ENCODE measurements at regions not wholly inside any gene's neighbourhood (a gene's known extent, or its start where the extent isn't known, plus 50 kb on each side); places are given as distances from the start of the nearest gene placed in this dataset.

GRCh38 chr18:76203552-76203951 lies 291.5 kb downstream of the ZNF516 start:
- no peak for DNase-seq (ENCODE audit: low spot score in 2 of 2)
- H3K9me3 ChIP-seq = no peaks in the 10 kb centered on the region
- in situ Hi-C loops (cut with MboI; ENCODE audit: low sequenced_read_pairs) = no loop called here
- no peaks in the 10 kb centered on the region for H3K36me3 ChIP-seq (replicated peaks)
- no peaks in the 10 kb centered on the region for H3K27me3 ChIP-seq (ENCODE audit: low read depth)
- H3K4me1 ChIP-seq = no peaks in the 10 kb centered on the region
- no peak overlapping the region for H3K4me3 ChIP-seq

GRCh38 chr18:76202322-76202721 lies 292.7 kb downstream of the ZNF516 start:
- in situ Hi-C loops (cut with MboI; ENCODE audit: low sequenced_read_pairs) = no loop called here
- no peak for DNase-seq (ENCODE audit: low spot score in 2 of 2)
- Histone ChIP-seq H3K36me3 (replicated peaks) (no peaks in the 10 kb centered on the region), H3K9me3 (no peaks in the 10 kb centered on the region), H3K4me3 (no peak overlapping the region), H3K4me1 (no peaks in the 10 kb centered on the region), H3K27me3 (ENCODE audit: low read depth) (no peaks in the 10 kb centered on the region)

DNA sequence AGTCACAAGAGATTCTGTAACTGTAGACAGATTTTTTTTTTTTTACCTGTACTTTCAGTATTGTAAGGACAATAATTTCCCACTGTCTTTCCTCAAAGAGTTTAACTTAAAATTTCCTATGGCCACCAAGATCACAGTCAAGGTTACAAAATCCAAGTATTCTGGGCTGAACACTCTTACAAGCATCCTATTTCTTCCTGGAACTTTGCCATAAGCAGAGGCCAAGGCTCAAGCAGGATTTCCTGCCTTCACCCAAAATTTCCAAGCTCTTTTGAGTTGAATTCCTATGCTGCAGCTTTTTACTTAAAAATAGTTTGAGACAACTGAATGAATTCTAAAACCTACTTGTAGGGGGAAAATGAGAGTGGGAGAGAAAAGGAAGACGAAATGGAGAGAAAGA lies 299.4 kb downstream of the ZNF516 start:
- Histone ChIP-seq H3K4me3 (no peak overlapping the region), H3K4me1 (no peaks in the 10 kb centered on the region), H3K27me3 (ENCODE audit: low read depth) (no peaks in the 10 kb centered on the region), H3K9me3 (no peaks in the 10 kb centered on the region), H3K36me3 (replicated peaks) (no peaks in the 10 kb centered on the region)
- in situ Hi-C loops (cut with MboI; ENCODE audit: low sequenced_read_pairs) = no loop called here
- no peak for DNase-seq (ENCODE audit: low spot score in 2 of 2)

- no peaks in the 10 kb centered on the region for H3K27me3 ChIP-seq (ENCODE audit: low read depth)
- no peak overlapping the region for H3K4me3 ChIP-seq
- H3K36me3 ChIP-seq (replicated peaks) = no peaks in the 10 kb centered on the region
- in situ Hi-C loops (cut with MboI; ENCODE audit: low sequenced_read_pairs) = no loop called here
- DNase-seq (ENCODE audit: low spot score in 2 of 2) = no peak
- H3K9me3 ChIP-seq = no peaks in the 10 kb centered on the region
- no peaks in the 10 kb centered on the region for H3K4me1 ChIP-seq
These were observed 306.9 kb downstream of the ZNF516 start for GRCh38 chr18:76188097-76188496.

DNA sequence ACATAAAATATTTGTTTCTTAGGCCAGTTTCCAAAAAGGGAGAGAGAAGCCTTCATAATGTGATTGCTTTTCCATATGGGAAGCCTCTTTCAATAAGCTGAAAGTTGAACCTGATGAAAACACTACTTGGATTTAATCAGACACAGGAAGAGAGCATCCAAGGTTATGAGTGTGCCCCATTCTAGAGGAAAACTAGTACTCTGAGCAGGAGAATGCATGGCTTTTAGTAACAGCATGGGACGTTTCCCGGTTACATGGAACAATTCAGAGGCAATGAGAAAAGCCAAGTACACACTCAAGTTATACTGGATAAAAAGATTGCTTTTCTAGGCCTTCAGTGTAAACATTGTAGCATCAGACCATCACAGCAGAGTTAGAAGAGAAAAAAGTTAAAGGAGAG lies 315.8 kb downstream of the ZNF516 start:
- no peaks in the 10 kb centered on the region for H3K27me3 ChIP-seq (ENCODE audit: low read depth)
- no peaks in the 10 kb centered on the region for H3K9me3 ChIP-seq
- H3K4me3 ChIP-seq = no peak overlapping the region
- no peaks in the 10 kb centered on the region for H3K36me3 ChIP-seq (replicated peaks)
- H3K4me1 ChIP-seq = peaks cover 3% of the 10 kb centered on the region; the same call in 1 of the 2 replicates
- DNase-seq (ENCODE audit: low spot score in 2 of 2) = no peak
- in situ Hi-C loops (cut with MboI; ENCODE audit: low sequenced_read_pairs) = no loop called here

DNA sequence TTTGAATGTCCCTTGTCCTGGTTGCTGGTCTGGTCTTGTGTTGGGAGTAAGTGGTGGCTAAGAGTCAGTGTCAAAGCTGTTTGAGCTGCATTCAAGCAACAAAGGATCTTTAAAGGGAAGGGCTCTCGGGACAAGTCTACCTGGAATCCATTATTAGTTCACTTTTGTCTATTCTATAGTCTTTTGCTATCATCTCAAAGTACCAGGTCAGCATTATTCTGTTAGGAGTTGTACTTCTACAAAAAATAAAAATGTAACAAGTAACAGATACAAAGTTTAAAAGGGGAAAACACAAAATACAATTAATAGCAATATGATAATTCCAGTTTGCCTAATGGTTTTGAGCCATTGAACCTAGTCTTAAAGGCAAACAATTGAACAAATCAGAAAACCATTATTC lies 317.9 kb downstream of the ZNF516 start:
- Histone ChIP-seq H3K4me3 (no peak overlapping the region), H3K27me3 (ENCODE audit: low read depth) (no peaks in the 10 kb centered on the region), H3K9me3 (no peaks in the 10 kb centered on the region), H3K36me3 (replicated peaks) (no peaks in the 10 kb centered on the region), H3K4me1 (peaks cover 3% of the 10 kb centered on the region; the same call in 1 of the 2 replicates)
- no peak for DNase-seq (ENCODE audit: low spot score in 2 of 2)
- in situ Hi-C loops (cut with MboI; ENCODE audit: low sequenced_read_pairs) = no loop called here

GRCh38 chr18:76174451-76174850 lies 320.6 kb downstream of the ZNF516 start:
- Histone ChIP-seq H3K4me1 (peaks cover 3% of the 10 kb centered on the region; the same call in 1 of the 2 replicates), H3K27me3 (ENCODE audit: low read depth) (no peaks in the 10 kb centered on the region), H3K4me3 (no peak overlapping the region), H3K36me3 (replicated peaks) (no peaks in the 10 kb centered on the region), H3K9me3 (no peaks in the 10 kb centered on the region)
- DNase-seq (ENCODE audit: low spot score in 2 of 2) = no peak
- in situ Hi-C loops (cut with MboI; ENCODE audit: low sequenced_read_pairs) = no loop called here

DNA sequence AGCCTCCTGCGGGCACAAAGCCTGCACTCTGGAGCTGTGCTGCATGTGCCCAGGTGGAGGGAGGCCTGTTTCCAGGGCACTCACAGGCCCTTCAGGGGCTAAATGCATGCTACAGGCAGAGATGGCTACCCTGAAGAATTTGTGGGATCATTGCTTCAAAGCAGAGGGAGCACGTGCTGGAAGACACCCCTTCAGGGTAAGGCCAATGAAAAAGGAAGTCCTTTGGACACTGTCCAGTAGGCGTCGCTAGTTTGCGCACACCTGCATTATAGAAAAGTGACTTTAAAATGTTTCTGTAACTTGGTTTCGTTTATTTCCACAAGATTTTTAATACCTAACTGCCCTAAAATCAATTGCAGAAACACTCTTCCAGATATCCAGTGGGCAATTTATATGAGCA lies 325.3 kb downstream of the ZNF516 start:
- in situ Hi-C loops (cut with MboI; ENCODE audit: low sequenced_read_pairs) = no loop called here
- H3K4me3 ChIP-seq = no peak overlapping the region
- no peaks in the 10 kb centered on the region for H3K9me3 ChIP-seq
- H3K27me3 ChIP-seq (ENCODE audit: low read depth) = no peaks in the 10 kb centered on the region
- no peaks in the 10 kb centered on the region for H3K36me3 ChIP-seq (replicated peaks)
- H3K4me1 ChIP-seq = no peaks in the 10 kb centered on the region
- peak; percentile 6 to 40 for DNase-seq (ENCODE audit: low spot score in 2 of 2)

DNA sequence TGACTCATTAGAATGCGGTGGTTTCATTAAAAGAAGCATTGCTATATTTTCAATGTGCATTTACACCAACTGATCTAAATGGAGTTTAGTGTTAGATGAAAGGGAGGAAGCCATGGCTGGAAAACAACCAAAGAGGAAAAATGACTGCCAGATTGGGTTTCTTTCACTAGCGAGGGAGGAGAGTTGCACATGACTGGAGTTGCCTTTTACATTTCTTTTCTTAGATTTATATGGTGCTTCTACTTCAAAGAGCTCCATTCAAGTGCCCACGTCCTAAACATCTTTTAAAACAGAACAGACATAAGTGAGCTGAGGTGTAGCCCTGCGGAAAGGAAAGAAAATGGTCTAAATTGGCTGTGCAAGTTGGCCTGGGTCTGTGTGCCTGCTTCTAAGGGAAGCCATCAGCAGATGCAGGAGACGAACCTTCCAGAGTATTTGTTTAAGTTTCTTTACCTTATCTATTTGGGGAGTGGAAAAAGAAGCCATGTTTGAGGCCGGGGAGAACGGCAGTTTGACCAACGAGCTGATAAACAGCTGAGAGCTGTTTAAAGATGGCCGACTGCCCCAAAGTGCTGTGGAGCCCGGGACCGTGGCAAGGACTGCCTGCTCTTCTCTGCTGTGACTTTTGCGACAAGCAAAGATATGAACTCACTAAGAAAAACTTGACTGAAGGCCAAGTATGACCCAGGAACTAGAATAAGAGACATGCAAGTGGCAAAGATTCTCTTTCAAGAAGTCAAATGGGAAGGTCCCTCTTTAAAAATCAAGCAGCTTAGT lies 327.0 kb downstream of the ZNF516 start:
- H3K9me3 ChIP-seq = no peaks in the 10 kb centered on the region

DNA sequence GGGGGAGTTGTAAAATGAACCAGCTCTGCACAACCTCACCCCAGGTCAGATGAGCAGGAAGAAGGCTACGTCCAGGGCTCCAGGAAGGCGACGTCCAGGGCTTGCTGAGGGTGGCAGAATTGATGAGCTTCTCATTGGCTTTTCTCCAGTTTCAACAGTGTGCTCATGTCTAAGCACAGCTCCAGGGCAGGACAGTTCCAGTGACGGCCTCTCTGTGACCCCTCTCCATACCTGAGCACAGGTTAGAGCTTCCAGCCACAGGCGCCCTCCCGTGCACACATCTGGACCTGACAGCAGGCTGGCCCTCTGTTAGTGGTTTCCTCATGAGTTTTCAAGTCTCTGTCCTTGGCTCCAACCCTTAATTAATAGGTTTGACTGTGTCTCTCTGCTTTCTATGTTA lies 327.6 kb downstream of the ZNF516 start:
- Histone ChIP-seq H3K4me1 (no peaks in the 10 kb centered on the region), H3K27me3 (ENCODE audit: low read depth) (no peaks in the 10 kb centered on the region), H3K4me3 (no peak overlapping the region), H3K36me3 (replicated peaks) (no peaks in the 10 kb centered on the region), H3K9me3 (no peaks in the 10 kb centered on the region)
- DNase-seq (ENCODE audit: low spot score in 2 of 2) = no peak
- in situ Hi-C loops (cut with MboI; ENCODE audit: low sequenced_read_pairs) = no loop called here

More for the DNA sequence above, 327.0 kb downstream of the ZNF516 start:
- no peaks in the 10 kb centered on the region for H3K27me3 ChIP-seq (ENCODE audit: low read depth)
- H3K4me3 ChIP-seq = no peak overlapping the region
- H3K4me1 ChIP-seq = no peaks in the 10 kb centered on the region
- DNase-seq (ENCODE audit: low spot score in 2 of 2) = no peak
- in situ Hi-C loops (cut with MboI; ENCODE audit: low sequenced_read_pairs) = no loop called here
- no peaks in the 10 kb centered on the region for H3K36me3 ChIP-seq (replicated peaks)

- in situ Hi-C loops (cut with MboI; ENCODE audit: low sequenced_read_pairs) = no loop called here
- Histone ChIP-seq H3K27me3 (ENCODE audit: low read depth) (no peaks in the 10 kb centered on the region), H3K4me3 (no peak overlapping the region), H3K9me3 (no peaks in the 10 kb centered on the region), H3K36me3 (replicated peaks) (no peaks in the 10 kb centered on the region), H3K4me1 (no peaks in the 10 kb centered on the region)
- no peak for DNase-seq (ENCODE audit: low spot score in 2 of 2)
These were observed 332.2 kb downstream of the ZNF516 start for GRCh38 chr18:76162886-76163285.

DNA sequence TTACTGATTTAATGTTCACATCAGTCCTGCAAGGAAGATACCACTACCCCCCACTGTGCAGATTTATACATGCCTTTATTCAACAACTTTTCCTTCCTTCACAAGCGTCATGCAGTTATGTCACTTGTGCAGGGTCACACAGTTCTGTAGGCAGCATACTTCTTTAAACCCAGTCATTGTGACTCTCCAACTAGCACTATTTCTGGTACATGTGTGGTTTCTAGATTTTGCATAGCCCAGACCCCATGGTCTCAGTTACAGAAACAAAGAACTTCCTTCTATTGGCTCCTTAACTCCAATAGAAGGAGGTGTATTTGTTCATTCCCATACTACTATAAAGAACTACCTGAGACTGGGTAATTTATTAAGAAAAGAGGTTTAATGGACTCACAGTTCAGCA lies 333.1 kb downstream of the ZNF516 start:
- H3K9me3 ChIP-seq = no peaks in the 10 kb centered on the region
- DNase-seq (ENCODE audit: low spot score in 2 of 2) = no peak
- no peaks in the 10 kb centered on the region for H3K4me1 ChIP-seq
- no peaks in the 10 kb centered on the region for H3K36me3 ChIP-seq (replicated peaks)
- H3K27me3 ChIP-seq (ENCODE audit: low read depth) = no peaks in the 10 kb centered on the region
- in situ Hi-C loops (cut with MboI; ENCODE audit: low sequenced_read_pairs) = no loop called here
- no peak overlapping the region for H3K4me3 ChIP-seq

GRCh38 chr18:76153691-76154090 lies 341.4 kb downstream of the ZNF516 start:
- no peak for DNase-seq (ENCODE audit: low spot score in 2 of 2)
- no peak overlapping the region for H3K4me3 ChIP-seq
- H3K9me3 ChIP-seq = no peaks in the 10 kb centered on the region
- no peaks in the 10 kb centered on the region for H3K27me3 ChIP-seq (ENCODE audit: low read depth)
- in situ Hi-C loops (cut with MboI; ENCODE audit: low sequenced_read_pairs) = no loop called here
- no peaks in the 10 kb centered on the region for H3K36me3 ChIP-seq (replicated peaks)
- H3K4me1 ChIP-seq = no peaks in the 10 kb centered on the region

GRCh38 chr18:76149734-76150133 lies 345.3 kb downstream of the ZNF516 start:
- in situ Hi-C loops (cut with MboI; ENCODE audit: low sequenced_read_pairs) = no loop called here
- H3K36me3 ChIP-seq (replicated peaks) = no peaks in the 10 kb centered on the region
- H3K4me3 ChIP-seq = no peak overlapping the region
- no peaks in the 10 kb centered on the region for H3K9me3 ChIP-seq
- no peaks in the 10 kb centered on the region for H3K27me3 ChIP-seq (ENCODE audit: low read depth)
- no peak for DNase-seq (ENCODE audit: low spot score in 2 of 2)
- H3K4me1 ChIP-seq = no peaks in the 10 kb centered on the region

GRCh38 chr18:76149284-76149683 lies 345.8 kb downstream of the ZNF516 start:
- no peak for DNase-seq (ENCODE audit: low spot score in 2 of 2)
- Histone ChIP-seq H3K36me3 (replicated peaks) (no peaks in the 10 kb centered on the region), H3K4me1 (no peaks in the 10 kb centered on the region), H3K4me3 (no peak overlapping the region), H3K27me3 (ENCODE audit: low read depth) (no peaks in the 10 kb centered on the region), H3K9me3 (no peaks in the 10 kb centered on the region)
- in situ Hi-C loops (cut with MboI; ENCODE audit: low sequenced_read_pairs) = no loop called here

Data from HAP-1 (cell line).